ENCODE measurements at regions not wholly inside any gene's neighbourhood (a gene's known extent, or its start where the extent isn't known, plus 50 kb on each side); places are given as distances from the start of the nearest gene placed in this dataset.

DNA sequence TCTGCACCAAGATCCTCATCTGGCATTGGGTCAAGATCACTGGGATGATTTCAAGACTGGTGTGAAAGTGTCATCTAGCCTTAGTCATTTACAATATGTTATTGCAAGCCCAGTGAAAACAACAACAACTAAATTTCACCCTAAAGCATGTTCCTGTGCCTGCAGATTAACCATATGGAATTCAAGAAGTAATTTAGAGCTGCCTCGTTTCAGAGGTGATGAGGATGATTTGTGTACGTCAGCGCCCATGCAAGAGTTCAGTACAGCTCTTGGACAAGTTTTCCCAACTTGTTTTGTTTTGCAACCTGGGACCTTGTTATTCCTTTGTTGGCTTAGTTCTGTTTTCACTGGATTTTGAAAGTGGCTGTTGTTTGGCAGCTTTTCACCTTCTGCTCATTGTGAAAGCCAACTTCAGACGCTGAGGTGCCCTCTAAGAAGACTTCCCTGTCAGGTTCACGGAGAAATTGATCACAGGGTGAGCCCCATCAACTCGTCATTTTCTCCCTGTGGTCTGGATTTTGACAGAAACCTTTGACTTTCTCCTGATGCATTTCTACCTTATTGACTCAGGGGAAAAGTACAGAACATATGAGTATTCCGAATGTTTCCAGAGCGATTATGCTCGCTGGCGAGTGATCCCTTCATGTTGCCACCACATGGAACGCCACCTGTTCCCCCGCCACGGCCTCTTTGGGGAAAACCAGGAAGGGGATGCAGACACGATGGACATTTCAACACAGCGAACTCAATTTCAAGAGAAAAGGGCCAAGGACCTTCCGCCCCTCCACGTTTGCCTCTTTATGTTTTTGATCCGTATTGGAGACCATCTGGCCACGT, 85.6 kb downstream of the FOXL1 start:
- no peak for DNase-seq (ENCODE audit: extremely low read depth, low read depth, low spot score)

DNA sequence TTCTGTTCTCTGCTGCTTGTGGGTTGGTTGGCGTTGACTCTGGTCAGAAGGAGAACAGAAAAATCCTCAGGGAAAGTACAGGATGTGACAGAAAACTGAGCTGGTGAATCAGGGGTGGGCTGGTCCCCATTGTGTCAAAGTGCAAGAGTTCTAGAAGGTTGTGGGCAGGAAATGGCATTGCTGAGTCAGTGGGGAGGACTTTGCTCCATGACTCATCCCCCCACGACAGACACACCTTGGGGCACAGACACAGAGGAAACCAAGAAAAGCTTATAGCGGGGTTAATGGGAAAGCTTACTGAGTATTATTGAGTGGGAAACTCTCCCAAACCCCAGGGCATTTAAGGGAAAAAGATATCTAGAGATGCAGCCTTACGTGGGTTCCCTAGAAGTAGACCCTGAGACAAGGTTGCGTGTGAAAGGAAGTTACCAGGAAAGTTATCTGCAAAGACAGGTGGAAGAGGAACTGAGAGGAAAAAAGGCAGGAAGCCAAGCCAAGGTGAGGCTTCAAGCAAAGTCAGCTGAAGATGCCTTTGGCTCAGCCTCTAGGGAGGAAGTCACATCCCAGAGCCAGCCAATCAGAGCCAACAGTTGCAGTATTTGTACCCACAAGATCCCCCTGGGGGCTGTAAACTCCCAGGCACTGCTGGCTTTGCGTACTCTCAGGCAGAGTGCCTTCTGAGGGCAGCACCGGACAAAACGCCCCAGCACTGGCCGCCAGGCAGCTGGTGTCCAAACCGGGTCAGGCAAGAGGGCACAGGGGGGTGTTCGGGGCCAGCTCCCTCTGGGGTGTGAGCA, 86.4 kb downstream of the FOXL1 start:
- DNase-seq (ENCODE audit: extremely low read depth, low read depth, low spot score): peak; percentile 94

- DNase-seq (ENCODE audit: extremely low read depth, low read depth, low spot score): no peak
Observed at GRCh38 chr16:86665319-86665675, 86.9 kb downstream of the FOXL1 start.

DNA sequence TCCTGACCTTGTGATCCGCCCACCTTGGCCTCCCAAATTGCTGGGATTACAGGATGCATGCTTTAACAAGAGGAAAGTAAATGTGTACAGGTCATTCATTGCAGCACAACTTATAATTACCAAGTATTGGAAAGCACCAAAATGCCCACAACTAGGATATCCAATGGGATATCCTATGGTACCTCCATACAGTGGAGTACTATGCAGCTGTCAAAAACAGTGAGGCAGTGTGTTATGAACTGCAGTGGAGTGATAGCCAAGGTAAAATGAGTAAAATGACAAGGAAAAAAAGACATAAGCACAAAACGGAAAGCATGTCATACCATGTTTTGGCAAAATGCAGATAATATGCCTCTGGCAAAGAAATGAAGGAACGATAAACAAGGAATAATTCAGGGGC, 87.6 kb downstream of the FOXL1 start:
- no peak for DNase-seq (ENCODE audit: extremely low read depth, low read depth, low spot score)

- DNase-seq (ENCODE audit: extremely low read depth, low read depth, low spot score): no peak
Observed at GRCh38 chr16:86667035-86667434, 88.7 kb downstream of the FOXL1 start.

GRCh38 chr16:86668136-86668910, 90.0 kb downstream of the FOXL1 start:
- DNase-seq (ENCODE audit: extremely low read depth, low read depth, low spot score): no peak

GRCh38 chr16:86669285-86669805, 91.0 kb downstream of the FOXL1 start:
- no peak for DNase-seq (ENCODE audit: extremely low read depth, low read depth, low spot score)

GRCh38 chr16:86669937-86670749, 91.8 kb downstream of the FOXL1 start:
- no peak for DNase-seq (ENCODE audit: extremely low read depth, low read depth, low spot score)

- no peak for DNase-seq (ENCODE audit: extremely low read depth, low read depth, low spot score)
Observed at GRCh38 chr16:86670750-86671234, 92.4 kb downstream of the FOXL1 start.

DNA sequence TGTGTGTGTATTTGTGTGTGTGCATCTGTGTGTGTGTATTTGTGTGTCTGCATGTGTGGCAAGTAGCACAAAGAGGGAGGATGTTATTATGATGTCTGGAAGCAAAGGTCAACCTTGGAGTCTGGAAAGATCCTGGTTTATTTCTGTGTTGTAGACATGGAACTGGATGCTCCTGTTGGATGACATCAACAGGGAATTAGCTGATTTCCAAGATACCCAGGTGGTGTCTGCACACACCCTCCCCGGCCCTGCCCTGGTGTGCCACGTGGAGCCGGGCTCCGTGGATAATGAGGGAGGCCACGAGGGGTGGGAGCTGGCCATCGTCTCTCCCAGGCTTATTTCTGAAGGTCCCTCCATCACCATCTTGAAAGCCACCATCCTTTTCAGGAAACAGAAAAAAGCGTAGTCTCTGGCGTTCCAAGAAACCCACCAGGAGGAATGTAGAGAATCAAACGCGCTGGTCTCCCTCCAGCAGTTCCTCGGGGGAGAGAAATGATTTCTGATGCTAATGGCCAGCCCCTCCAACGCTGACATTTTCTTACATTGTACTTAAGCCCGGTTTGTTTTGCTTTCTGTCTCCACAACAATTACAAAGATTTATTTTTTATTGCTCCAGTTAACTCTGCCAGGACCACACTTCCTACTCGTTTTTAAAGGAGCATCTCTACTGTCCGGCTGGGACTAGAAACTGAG, 93.3 kb downstream of the FOXL1 start:
- no peak for DNase-seq (ENCODE audit: extremely low read depth, low read depth, low spot score)

DNA sequence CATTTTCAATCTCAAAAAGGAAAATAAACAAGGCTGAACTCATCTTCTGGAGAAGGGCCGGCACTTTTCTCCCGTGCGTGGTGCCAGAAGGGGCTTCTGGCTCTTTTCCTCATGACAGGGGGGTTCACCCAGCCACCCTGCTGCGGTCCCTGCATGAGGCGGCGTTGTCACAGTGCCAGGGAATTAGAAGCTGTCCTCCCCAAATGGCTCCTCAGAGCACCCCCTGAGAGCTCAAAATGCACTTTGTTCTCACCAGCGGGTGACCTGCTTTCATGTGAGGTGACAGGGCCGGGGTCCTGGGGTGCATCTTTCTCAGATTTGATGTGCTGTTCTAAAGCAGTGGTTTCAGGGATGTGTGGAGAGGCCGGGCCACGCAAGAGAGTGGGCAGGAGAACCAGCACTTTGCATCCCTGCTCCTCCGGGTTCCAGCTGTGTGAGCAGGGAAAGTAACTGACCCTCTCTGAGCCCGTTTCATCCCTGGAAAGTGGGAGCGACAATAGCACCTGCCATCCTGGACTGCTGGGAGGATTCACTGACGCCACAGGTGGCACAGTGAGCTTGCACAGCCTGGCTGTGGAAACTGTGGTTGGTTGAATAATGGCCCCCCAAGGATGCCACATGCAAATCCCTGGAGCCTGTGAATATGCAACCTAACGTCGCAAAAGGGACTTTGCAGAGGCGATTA, 94.0 kb downstream of the FOXL1 start:
- DNase-seq (ENCODE audit: extremely low read depth, low read depth, low spot score): no peak

GRCh38 chr16:86673090-86673955, 95.0 kb downstream of the FOXL1 start:
- DNase-seq (ENCODE audit: extremely low read depth, low read depth, low spot score): no peak

DNA sequence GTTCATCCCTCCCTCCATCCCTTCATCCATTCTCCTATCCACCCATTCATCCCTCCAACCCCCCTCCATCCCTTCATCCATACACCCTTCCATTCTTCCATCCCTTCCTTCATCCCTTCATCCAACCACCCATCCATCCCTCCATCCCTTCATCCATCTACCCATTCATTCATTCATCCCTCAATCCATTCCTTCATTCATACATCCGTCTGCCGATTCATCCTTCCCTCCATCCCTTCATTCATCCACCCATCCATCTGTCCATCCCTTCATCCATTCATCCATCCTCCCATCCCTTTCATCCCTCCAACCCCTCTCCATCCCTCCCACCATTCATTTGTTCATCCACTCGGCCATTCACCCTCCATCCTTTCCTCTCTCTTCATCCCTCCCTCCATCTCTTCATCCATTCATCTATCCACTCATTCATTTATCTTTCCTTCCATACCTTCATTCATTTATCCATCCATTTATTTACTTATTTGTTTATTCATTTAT, 95.7 kb downstream of the FOXL1 start:
- DNase-seq (ENCODE audit: extremely low read depth, low read depth, low spot score): no peak

- no peak for DNase-seq (ENCODE audit: extremely low read depth, low read depth, low spot score)
Observed at GRCh38 chr16:86676254-86676670, 97.9 kb downstream of the FOXL1 start.

DNA sequence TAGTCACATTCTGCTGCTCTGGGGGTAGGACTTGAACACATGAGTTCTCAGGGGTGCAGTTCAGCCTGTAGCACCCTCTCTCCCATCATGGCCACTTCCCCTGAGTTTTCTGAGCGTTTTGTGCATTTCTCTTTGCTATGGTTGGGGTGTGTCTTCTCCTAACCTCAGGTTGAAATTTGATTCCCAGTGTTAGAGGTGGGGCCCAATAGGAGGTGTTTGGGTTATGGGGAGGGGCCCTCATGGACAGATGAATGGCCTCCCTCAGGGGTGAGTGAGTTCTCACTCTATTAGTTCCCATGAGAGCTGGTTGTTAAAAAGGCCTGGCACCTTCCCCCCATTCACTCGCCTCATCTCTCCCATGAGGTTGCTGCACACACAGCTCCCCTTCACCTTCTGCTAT, 101.1 kb downstream of the FOXL1 start:
- DNase-seq (ENCODE audit: extremely low read depth, low read depth, low spot score): no peak

DNA sequence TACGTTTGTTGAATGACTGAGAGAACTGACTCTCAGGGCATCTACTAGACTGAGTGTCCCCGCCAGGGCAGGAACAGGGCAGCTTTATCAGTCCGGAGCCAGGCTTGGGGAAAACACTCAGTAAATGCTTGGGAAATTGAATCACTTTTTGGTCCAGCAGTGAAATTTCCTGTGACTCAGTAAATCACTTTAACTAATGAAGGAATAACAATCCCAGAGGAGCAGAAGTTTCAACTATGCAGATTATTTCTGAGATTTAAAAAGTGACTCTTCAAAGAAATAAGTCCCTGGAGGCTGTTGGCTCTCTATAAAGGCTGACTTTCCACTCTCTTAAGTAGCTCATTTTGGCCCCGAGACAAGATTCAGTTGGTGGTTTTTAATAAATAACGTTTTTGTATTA, 101.8 kb downstream of the FOXL1 start:
- DNase-seq (ENCODE audit: extremely low read depth, low read depth, low spot score): peak; percentile 87

- no peak for DNase-seq (ENCODE audit: extremely low read depth, low read depth, low spot score)
Observed at GRCh38 chr16:86680661-86681030, 102.3 kb downstream of the FOXL1 start.
